ENCODE measurements at regions not wholly inside any gene's neighbourhood (a gene's known extent, or its start where the extent isn't known, plus 50 kb on each side); places are given as distances from the start of the nearest gene placed in this dataset.

- Histone ChIP-seq H2AFZ (ENCODE audit: low read depth, low read length) (no peak overlapping the region), H3K9me3 (ENCODE audit: low read length) (no peaks in the 10 kb centered on the region), H3K4me3 (ENCODE audit: low read length) (no peak overlapping the region), H3K27me3 (ENCODE audit: insufficient read depth, low read length) (peaks cover 6% of the 10 kb centered on the region), H3K36me3 (ENCODE audit: insufficient read depth, low read length) (no peaks in the 10 kb centered on the region), H3K4me1 (ENCODE audit: insufficient read depth, low read length) (no peaks in the 10 kb centered on the region)
Measured at GRCh38 chr2:177129610-177130009, 83.0 kb upstream of the HNRNPA3 start.

- peaks cover 8% of the 10 kb centered on the region for H3K27me3 ChIP-seq (ENCODE audit: insufficient read depth, low read length)
- H3K4me1 ChIP-seq (ENCODE audit: insufficient read depth, low read length), result no peaks in the 10 kb centered on the region
- H2AFZ ChIP-seq (ENCODE audit: low read depth, low read length), result no peak overlapping the region
- H3K36me3 ChIP-seq (ENCODE audit: insufficient read depth, low read length), result no peaks in the 10 kb centered on the region
- H3K9me3 ChIP-seq (ENCODE audit: low read length), result no peaks in the 10 kb centered on the region
- no peak overlapping the region for H3K4me3 ChIP-seq (ENCODE audit: low read length)
Measured at GRCh38 chr2:177131858-177132257, 80.7 kb upstream of the HNRNPA3 start.

DNA sequence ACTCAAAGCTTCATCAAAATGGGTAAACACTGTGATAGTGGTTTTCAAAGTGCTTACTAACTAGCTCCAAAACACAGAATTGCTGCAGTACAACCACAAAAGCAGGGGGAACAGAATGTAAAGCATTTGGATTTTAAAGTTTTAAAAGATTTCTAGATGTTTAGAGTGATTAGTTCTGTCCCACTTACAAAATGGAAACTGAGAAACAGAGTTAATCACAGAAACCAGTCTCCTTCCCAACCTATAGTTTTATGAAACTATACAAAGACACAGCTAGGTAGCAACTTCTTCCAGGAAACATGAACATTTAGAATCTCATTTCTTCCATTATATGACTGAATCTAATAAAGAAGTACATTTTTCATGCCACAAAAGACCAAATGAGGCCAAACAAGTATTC, 73.8 kb upstream of the HNRNPA3 start:
- Histone ChIP-seq H3K4me3 (ENCODE audit: low read length) (no peak overlapping the region), H3K27me3 (ENCODE audit: insufficient read depth, low read length) (peaks cover 14% of the 10 kb centered on the region), H3K4me1 (ENCODE audit: insufficient read depth, low read length) (no peaks in the 10 kb centered on the region)

GRCh38 chr2:177141866-177142265, 70.7 kb upstream of the HNRNPA3 start:
- H2AFZ ChIP-seq (ENCODE audit: low read depth, low read length), result no peak overlapping the region
- no peaks in the 10 kb centered on the region for H3K36me3 ChIP-seq (ENCODE audit: insufficient read depth, low read length)
- no peak overlapping the region for H3K4me3 ChIP-seq (ENCODE audit: low read length)
- no peaks in the 10 kb centered on the region for H3K4me1 ChIP-seq (ENCODE audit: insufficient read depth, low read length)
- H3K27me3 ChIP-seq (ENCODE audit: insufficient read depth, low read length), result peaks cover 15% of the 10 kb centered on the region
- H3K9me3 ChIP-seq (ENCODE audit: low read length), result no peaks in the 10 kb centered on the region

More for the DNA sequence above, 73.8 kb upstream of the HNRNPA3 start:
- Histone ChIP-seq H3K36me3 (ENCODE audit: insufficient read depth, low read length) (no peaks in the 10 kb centered on the region), H2AFZ (ENCODE audit: low read depth, low read length) (no peak overlapping the region), H3K9me3 (ENCODE audit: low read length) (no peaks in the 10 kb centered on the region)

DNA sequence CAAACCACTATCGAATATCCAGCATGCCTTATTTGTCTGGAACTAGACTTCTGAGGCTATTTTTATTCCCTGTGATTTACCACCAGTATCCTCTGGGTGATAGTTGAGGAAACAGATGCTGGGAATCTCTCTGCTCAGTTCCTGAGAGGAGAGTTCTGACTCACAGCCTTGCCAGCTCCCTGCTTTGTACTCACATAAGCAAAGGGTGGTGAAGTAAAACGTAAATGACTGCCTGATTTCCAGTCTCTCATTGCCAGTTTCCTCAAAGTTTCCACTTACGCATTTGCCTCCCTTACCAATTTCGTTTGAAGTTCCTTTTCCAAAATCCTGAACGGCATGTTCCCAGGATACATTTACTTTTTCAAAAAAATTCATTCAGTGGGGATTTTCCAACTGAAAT, 69.2 kb upstream of the HNRNPA3 start:
- Histone ChIP-seq H2AFZ (ENCODE audit: low read depth, low read length) (no peak overlapping the region), H3K4me1 (ENCODE audit: insufficient read depth, low read length) (peaks cover 4% of the 10 kb centered on the region), H3K36me3 (ENCODE audit: insufficient read depth, low read length) (no peaks in the 10 kb centered on the region), H3K4me3 (ENCODE audit: low read length) (no peak overlapping the region), H3K9me3 (ENCODE audit: low read length) (no peaks in the 10 kb centered on the region), H3K27me3 (ENCODE audit: insufficient read depth, low read length) (peaks cover 22% of the 10 kb centered on the region)

DNA sequence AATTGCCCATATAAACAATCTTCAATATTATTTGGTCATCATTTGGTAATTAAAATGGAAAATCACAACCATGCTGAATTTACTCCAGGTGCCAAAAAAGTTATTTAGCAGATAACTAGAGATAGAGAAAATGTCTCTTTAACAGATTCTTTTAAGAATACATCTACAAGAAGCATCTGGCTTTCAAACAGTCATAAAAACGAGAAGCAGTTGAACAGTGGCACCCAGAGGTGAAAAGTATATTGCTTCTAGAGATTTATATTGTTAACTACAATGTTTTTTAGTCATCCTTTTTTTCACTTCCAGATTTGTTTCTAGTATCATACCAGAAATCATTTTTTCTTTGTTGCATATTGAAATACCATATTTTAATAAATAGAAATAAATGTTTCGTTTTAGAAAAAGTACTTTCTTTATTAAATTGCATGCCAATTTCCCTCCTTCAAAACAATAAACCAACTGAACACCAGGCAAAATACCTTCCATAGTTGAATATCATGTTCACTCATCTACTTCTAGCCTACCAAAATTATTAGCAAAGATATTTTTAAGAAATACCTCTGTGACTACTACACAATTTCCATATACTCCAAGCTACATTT, 65.4 kb upstream of the HNRNPA3 start:
- Histone ChIP-seq H2AFZ (ENCODE audit: low read depth, low read length) (no peak overlapping the region), H3K4me3 (ENCODE audit: low read length) (no peak overlapping the region), H3K9me3 (ENCODE audit: low read length) (no peaks in the 10 kb centered on the region), H3K27me3 (ENCODE audit: insufficient read depth, low read length) (peaks cover 43% of the 10 kb centered on the region), H3K4me1 (ENCODE audit: insufficient read depth, low read length) (peaks cover 4% of the 10 kb centered on the region), H3K36me3 (ENCODE audit: insufficient read depth, low read length) (no peaks in the 10 kb centered on the region)

GRCh38 chr2:177147834-177148445, 64.7 kb upstream of the HNRNPA3 start:
- no peaks in the 10 kb centered on the region for H3K9me3 ChIP-seq (ENCODE audit: low read length)
- peaks cover 4% of the 10 kb centered on the region for H3K4me1 ChIP-seq (ENCODE audit: insufficient read depth, low read length)
- H3K36me3 ChIP-seq (ENCODE audit: insufficient read depth, low read length), result no peaks in the 10 kb centered on the region
- H3K27me3 ChIP-seq (ENCODE audit: insufficient read depth, low read length), result peaks cover 45% of the 10 kb centered on the region
- no peak overlapping the region for H3K4me3 ChIP-seq (ENCODE audit: low read length)
- H2AFZ ChIP-seq (ENCODE audit: low read depth, low read length), result no peak overlapping the region

DNA sequence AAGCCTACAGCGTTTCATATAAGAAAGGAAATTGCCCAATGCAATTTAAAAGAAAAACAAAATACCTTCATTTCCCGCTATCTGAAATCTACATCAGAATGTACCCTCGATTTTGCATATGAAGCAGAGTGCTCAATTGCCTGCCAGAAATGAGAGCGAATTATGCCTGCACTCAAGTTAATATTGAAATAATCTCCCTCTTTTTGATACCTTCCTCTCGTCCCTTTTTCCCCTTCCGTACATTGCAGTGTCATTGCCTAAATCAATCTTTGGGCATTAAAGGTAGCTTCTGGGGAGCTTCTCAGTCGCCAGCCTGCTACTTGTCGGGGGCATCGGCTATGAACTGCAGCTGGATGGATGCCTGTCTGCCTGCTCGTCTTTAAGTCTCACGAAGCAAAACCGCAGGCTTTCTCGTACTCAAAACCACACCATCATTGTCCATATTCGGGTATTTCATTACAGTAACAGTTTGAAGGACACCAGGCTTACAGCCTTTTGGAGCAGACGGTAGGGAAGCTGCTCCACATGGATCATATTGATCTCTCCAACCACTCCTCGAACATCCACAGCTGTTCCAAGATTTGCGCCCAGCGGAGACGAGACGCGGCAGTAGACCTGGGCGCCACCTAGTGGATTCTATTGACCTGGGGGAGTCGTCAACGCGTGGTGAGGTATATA, 64.0 kb upstream of the HNRNPA3 start:
- no peaks in the 10 kb centered on the region for H3K9me3 ChIP-seq (ENCODE audit: low read length)
- H3K4me1 ChIP-seq (ENCODE audit: insufficient read depth, low read length), result peaks cover 4% of the 10 kb centered on the region
- H3K4me3 ChIP-seq (ENCODE audit: low read length), result peak overlapping the region; percentile 31
- H3K27me3 ChIP-seq (ENCODE audit: insufficient read depth, low read length), result peaks cover 43% of the 10 kb centered on the region
- H2AFZ ChIP-seq (ENCODE audit: low read depth, low read length), result peak overlapping the region; percentile 38
- no peaks in the 10 kb centered on the region for H3K36me3 ChIP-seq (ENCODE audit: insufficient read depth, low read length)

GRCh38 chr2:177149155-177149503, 63.5 kb upstream of the HNRNPA3 start:
- H3K4me1 ChIP-seq (ENCODE audit: insufficient read depth, low read length), result peaks cover 4% of the 10 kb centered on the region
- no peaks in the 10 kb centered on the region for H3K9me3 ChIP-seq (ENCODE audit: low read length)
- no peak overlapping the region for H3K4me3 ChIP-seq (ENCODE audit: low read length)
- peak overlapping the region; percentile 38 for H2AFZ ChIP-seq (ENCODE audit: low read depth, low read length)
- H3K27me3 ChIP-seq (ENCODE audit: insufficient read depth, low read length), result peaks cover 43% of the 10 kb centered on the region
- H3K36me3 ChIP-seq (ENCODE audit: insufficient read depth, low read length), result no peaks in the 10 kb centered on the region

- no peak overlapping the region for H3K4me3 ChIP-seq (ENCODE audit: low read length)
- H3K4me1 ChIP-seq (ENCODE audit: insufficient read depth, low read length), result no peaks in the 10 kb centered on the region
- peaks cover 30% of the 10 kb centered on the region for H3K27me3 ChIP-seq (ENCODE audit: insufficient read depth, low read length)
- H3K9me3 ChIP-seq (ENCODE audit: low read length), result no peaks in the 10 kb centered on the region
- no peaks in the 10 kb centered on the region for H3K36me3 ChIP-seq (ENCODE audit: insufficient read depth, low read length)
- no peak overlapping the region for H2AFZ ChIP-seq (ENCODE audit: low read depth, low read length)
Measured at GRCh38 chr2:177153805-177154204, 58.8 kb upstream of the HNRNPA3 start.

- Histone ChIP-seq H3K4me3 (ENCODE audit: low read length) (no peak overlapping the region), H3K36me3 (ENCODE audit: insufficient read depth, low read length) (no peaks in the 10 kb centered on the region), H3K27me3 (ENCODE audit: insufficient read depth, low read length) (peaks cover 30% of the 10 kb centered on the region), H2AFZ (ENCODE audit: low read depth, low read length) (no peak overlapping the region), H3K4me1 (ENCODE audit: insufficient read depth, low read length) (no peaks in the 10 kb centered on the region), H3K9me3 (ENCODE audit: low read length) (no peaks in the 10 kb centered on the region)
Measured at GRCh38 chr2:177154809-177155208, 57.8 kb upstream of the HNRNPA3 start.

DNA sequence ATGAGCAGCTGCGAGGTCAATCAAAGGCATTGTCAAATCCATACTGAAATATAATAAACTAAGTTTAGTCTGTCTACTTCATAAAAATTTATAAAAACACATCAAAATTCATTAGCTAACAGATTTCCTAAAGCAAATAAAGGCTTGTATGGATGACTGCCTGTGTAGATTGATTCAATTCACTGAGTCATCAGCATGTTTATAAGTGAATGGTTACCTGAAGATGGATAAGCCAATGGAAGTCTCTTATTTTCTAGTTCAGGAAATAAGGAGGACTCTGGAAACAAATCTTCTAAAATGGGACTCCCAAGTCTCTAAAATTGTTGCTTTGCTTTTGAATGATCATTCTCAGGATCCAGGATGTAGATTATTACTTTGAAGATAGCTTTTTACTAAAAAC, 57.0 kb upstream of the HNRNPA3 start:
- H2AFZ ChIP-seq (ENCODE audit: low read depth, low read length), result no peak overlapping the region
- peaks cover 23% of the 10 kb centered on the region for H3K27me3 ChIP-seq (ENCODE audit: insufficient read depth, low read length)
- no peaks in the 10 kb centered on the region for H3K9me3 ChIP-seq (ENCODE audit: low read length)
- H3K4me3 ChIP-seq (ENCODE audit: low read length), result no peak overlapping the region
- no peaks in the 10 kb centered on the region for H3K36me3 ChIP-seq (ENCODE audit: insufficient read depth, low read length)
- H3K4me1 ChIP-seq (ENCODE audit: insufficient read depth, low read length), result no peaks in the 10 kb centered on the region

GRCh38 chr2:177161741-177162460, 50.7 kb upstream of the HNRNPA3 start:
- Histone ChIP-seq H3K9me3 (ENCODE audit: low read length) (no peaks in the 10 kb centered on the region), H3K4me1 (ENCODE audit: insufficient read depth, low read length) (peaks cover 20% of the 10 kb centered on the region), H3K36me3 (ENCODE audit: insufficient read depth, low read length) (no peaks in the 10 kb centered on the region), H3K4me3 (ENCODE audit: low read length) (no peak overlapping the region), H3K27me3 (ENCODE audit: insufficient read depth, low read length) (no peaks in the 10 kb centered on the region), H2AFZ (ENCODE audit: low read depth, low read length) (no peak overlapping the region)
